Anterior cingulate cortex (tissue), 58 donors: ENCODE measurements at regions not wholly inside any gene's neighbourhood (a gene's known extent, or its start where the extent isn't known, plus 50 kb on each side); places are given as distances from the start of the nearest gene placed in this dataset.
"Not testable (repeated sequence)": the region's sequence is repeated elsewhere in the genome, so short reads cannot be mapped to it uniquely, and the experiment has no call there.

Source experiments
- DNase-seq, 58 donors: peaks; one replicate each; lab custom pipeline; 2025; lab: John Stamatoyannopoulos, UW

- no peak for DNase-seq
Measured at GRCh38 chr11:116678887-116679286, 93.9 kb downstream of the BUD13 start.

GRCh38 chr11:116667318-116667717 is 105.5 kb downstream of the BUD13 start:
- not testable (repeated sequence) for DNase-seq

- DNase-seq, result not testable (repeated sequence)
Measured at GRCh38 chr11:116666673-116667249, 106.0 kb downstream of the BUD13 start.

GRCh38 chr11:116665523-116665922 is 107.3 kb downstream of the BUD13 start:
- DNase-seq, result no peak

- no peak for DNase-seq
Measured at GRCh38 chr11:116661056-116661455, 111.7 kb downstream of the BUD13 start.

- no peak for DNase-seq
Measured at GRCh38 chr11:116660011-116660410, 112.8 kb downstream of the BUD13 start.

- no peak for DNase-seq
Measured at GRCh38 chr11:116658876-116659535, 113.8 kb downstream of the BUD13 start.

- DNase-seq, result no peak
Measured at GRCh38 chr11:116657842-116658825, 114.7 kb downstream of the BUD13 start.

GRCh38 chr11:116656011-116656410 is 116.8 kb downstream of the BUD13 start:
- DNase-seq, result no peak

- no peak for DNase-seq
Measured at GRCh38 chr11:116654526-116654925, 118.3 kb downstream of the BUD13 start.

- DNase-seq, result no peak
Measured at GRCh38 chr11:116653206-116653605, 119.6 kb downstream of the BUD13 start.

- DNase-seq, result no peak
Measured at GRCh38 chr11:116651737-116652237, 121.0 kb downstream of the BUD13 start.

GRCh38 chr11:116651098-116651736 is 121.6 kb downstream of the BUD13 start:
- DNase-seq, result no peak

- no peak for DNase-seq
Measured at GRCh38 chr11:116650052-116650451, 122.7 kb downstream of the BUD13 start.

GRCh38 chr11:116649268-116649667 is 123.5 kb downstream of the BUD13 start:
- DNase-seq, result no peak

- DNase-seq, result peak in 1 of 58 donors; percentile 27
Measured at GRCh38 chr11:116648247-116649174, 124.3 kb downstream of the BUD13 start.

GRCh38 chr11:116647305-116648080 is 125.3 kb downstream of the BUD13 start:
- DNase-seq, result no peak

- DNase-seq, result no peak
Measured at GRCh38 chr11:116646191-116646590, 126.6 kb downstream of the BUD13 start.

- no peak for DNase-seq
Measured at GRCh38 chr11:116644941-116645305, 127.9 kb downstream of the BUD13 start.
